Astrocyte (in vitro differentiated cells and primary cell): ENCODE measurements at regions not wholly inside any gene's neighbourhood (a gene's known extent, or its start where the extent isn't known, plus 50 kb on each side); places are given as distances from the start of the nearest gene placed in this dataset.

ENCODE experiments used
- DNase-seq: peaks from one replicate; pipeline ENCODE4 v3.0.0-alpha.2; 2010; ENCODE audit warnings: low read depth
- FAIRE-seq: peaks from 2 replicates; lab custom pipeline; 2011; peaks lifted over from hg19 to GRCh38; lab: Jason Lieb, UNC
- H2AFZ ChIP-seq: 2 replicates; pipeline ENCODE4 v1.6.0; 2012; ENCODE audit warnings: low read depth, low read length, inconsistent platforms
- H3K27ac ChIP-seq: 2 replicates; pipeline ENCODE4 v1.5.1; 2011; ENCODE audit warnings: low read depth, low read length, inconsistent platforms
- H3K27me3 ChIP-seq: 2 replicates; pipeline ENCODE4 v1.6.0; 2011; ENCODE audit warnings: low read length, inconsistent platforms; ENCODE audit not compliant: insufficient read depth
- H3K36me3 ChIP-seq: 2 replicates; pipeline ENCODE4 v1.5.1; 2011; ENCODE audit warnings: low read length, inconsistent platforms; ENCODE audit not compliant: insufficient read depth
- H3K4me1 ChIP-seq: 2 replicates; pipeline ENCODE4 v1.5.1; 2011; ENCODE audit warnings: low read length, inconsistent platforms; ENCODE audit not compliant: insufficient read depth
- H3K4me2 ChIP-seq: 2 replicates; pipeline ENCODE4 v1.6.0; 2012; ENCODE audit warnings: low read length, inconsistent platforms
- H3K4me3 ChIP-seq: 2 replicates; pipeline ENCODE4 v1.5.1; 2011; ENCODE audit warnings: low read depth, mild to moderate bottlenecking, low read length, inconsistent platforms; ENCODE audit not compliant: insufficient read depth
- H3K79me2 ChIP-seq: 2 replicates; pipeline ENCODE4 v1.6.0; 2012; ENCODE audit warnings: mild to moderate bottlenecking, low read length, inconsistent platforms; ENCODE audit not compliant: insufficient read depth
- H3K9ac ChIP-seq: 2 replicates; pipeline ENCODE4 v1.6.0; 2012; ENCODE audit warnings: mild to moderate bottlenecking, low read length, inconsistent platforms
- H3K9me3 ChIP-seq: 2 replicates; pipeline ENCODE4 v1.5.1; 2012; ENCODE audit warnings: low read depth, mild to moderate bottlenecking, low read length, inconsistent platforms; ENCODE audit not compliant: insufficient read depth
- H4K20me1 ChIP-seq: 2 replicates; pipeline ENCODE4 v1.6.0; 2012; ENCODE audit warnings: low read length, inconsistent platforms; ENCODE audit not compliant: insufficient read depth
- H3K27ac Mint-ChIP-seq: one replicate; pipeline ENCODE4 v1.8.0; 2021; ENCODE audit warnings: mild to moderate bottlenecking, mixed read lengths; ENCODE audit not compliant: unreplicated experiment
- H3K27me3 Mint-ChIP-seq: one replicate; pipeline ENCODE4 v1.8.0; 2021; ENCODE audit warnings: low read depth, mixed read lengths; ENCODE audit not compliant: unreplicated experiment
- H3K36me3 Mint-ChIP-seq: one replicate; pipeline ENCODE4 v1.8.0; 2021; ENCODE audit warnings: low read depth, mixed read lengths; ENCODE audit not compliant: unreplicated experiment
- H3K4me1 Mint-ChIP-seq: one replicate; pipeline ENCODE4 v1.8.0; 2021; ENCODE audit warnings: low read depth, mixed read lengths; ENCODE audit not compliant: unreplicated experiment
- H3K4me3 Mint-ChIP-seq: one replicate; pipeline ENCODE4 v1.8.0; 2021; ENCODE audit warnings: mild to moderate bottlenecking, moderate library complexity, mixed read lengths; ENCODE audit not compliant: unreplicated experiment
- H3K9me3 Mint-ChIP-seq: one replicate; pipeline ENCODE4 v1.8.0; 2021; ENCODE audit warnings: mild to moderate bottlenecking, mixed read lengths; ENCODE audit not compliant: unreplicated experiment
- CTCF ChIP-seq: IDR thresholded peaks from 2 replicates; pipeline ENCODE4 v1.5.1; 2011; ENCODE audit warnings: low read depth, mild to moderate bottlenecking, inconsistent platforms, low read length, moderate library complexity; ENCODE audit not compliant: insufficient read depth
- EZH2 ChIP-seq: IDR thresholded peaks from 2 replicates; pipeline ENCODE4 v1.6.1; 2012; ENCODE audit warnings: mild to moderate bottlenecking, low read length, inconsistent platforms; ENCODE audit not compliant: insufficient read depth

DNA sequence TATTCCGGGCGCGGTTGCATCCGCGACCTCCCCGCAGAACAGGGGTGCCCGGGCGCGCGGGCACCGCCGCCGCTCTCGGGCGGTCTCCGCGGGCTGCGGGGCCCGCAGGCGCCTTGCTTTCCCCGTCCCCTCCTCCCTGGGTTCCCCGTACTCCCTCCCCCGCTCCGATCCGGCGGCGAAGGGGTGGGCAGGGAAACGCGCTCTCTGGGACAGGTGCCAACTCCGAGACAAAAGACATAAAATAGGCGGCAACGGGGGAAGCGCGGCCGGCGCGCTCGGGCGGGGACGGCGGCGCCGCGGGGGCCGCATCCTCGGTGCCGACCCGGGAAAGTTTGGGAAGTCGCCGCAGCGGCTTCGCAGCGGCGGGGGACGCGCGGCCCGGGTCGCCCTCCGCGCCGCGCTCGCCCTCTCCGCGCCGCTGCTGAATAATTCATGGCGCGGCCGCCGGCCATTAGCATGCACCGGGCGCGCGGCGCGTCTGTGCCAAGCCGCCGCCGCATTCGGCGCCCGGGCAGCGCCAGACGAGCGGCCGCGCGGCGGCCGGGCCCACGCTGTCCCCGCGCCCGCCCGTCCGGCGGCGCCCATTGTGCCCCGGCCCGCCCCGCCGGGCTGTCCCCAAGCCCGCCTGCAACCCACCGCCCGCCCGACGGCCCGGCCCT lies 78.7 kb upstream of the PPARA start:
- peak overlapping the region; percentile 96 for H3K9ac ChIP-seq
- H3K4me3 ChIP-seq: peak overlapping the region; percentile 99
- H3K27me3 ChIP-seq: no peaks in the 10 kb centered on the region
- H3K27ac ChIP-seq: peak overlapping the region; percentile 90
- Mint-ChIP-seq H3K36me3 (no peaks in the 10 kb centered on the region), H3K4me3 (peak overlapping the region; percentile 71), H3K27ac (no peak overlapping the region), H3K27me3 (peaks cover 61% of the 10 kb centered on the region), H3K9me3 (no peaks in the 10 kb centered on the region), H3K4me1 (peaks cover 3% of the 10 kb centered on the region)
- peaks cover 43% of the 10 kb centered on the region for H4K20me1 ChIP-seq
- H3K79me2 ChIP-seq: peaks cover 93% of the 10 kb centered on the region
- DNase-seq (peak; percentile 90), FAIRE-seq (no peak)
- no peak overlapping the region for H2AFZ ChIP-seq
- H3K36me3 ChIP-seq: peaks cover 8% of the 10 kb centered on the region
- peak overlapping the region; percentile 94 for H3K4me2 ChIP-seq
- TF ChIP-seq CTCF (no peak), EZH2 (no peak)
- no peaks in the 10 kb centered on the region for H3K9me3 ChIP-seq
- peaks cover 50% of the 10 kb centered on the region for H3K4me1 ChIP-seq

DNA sequence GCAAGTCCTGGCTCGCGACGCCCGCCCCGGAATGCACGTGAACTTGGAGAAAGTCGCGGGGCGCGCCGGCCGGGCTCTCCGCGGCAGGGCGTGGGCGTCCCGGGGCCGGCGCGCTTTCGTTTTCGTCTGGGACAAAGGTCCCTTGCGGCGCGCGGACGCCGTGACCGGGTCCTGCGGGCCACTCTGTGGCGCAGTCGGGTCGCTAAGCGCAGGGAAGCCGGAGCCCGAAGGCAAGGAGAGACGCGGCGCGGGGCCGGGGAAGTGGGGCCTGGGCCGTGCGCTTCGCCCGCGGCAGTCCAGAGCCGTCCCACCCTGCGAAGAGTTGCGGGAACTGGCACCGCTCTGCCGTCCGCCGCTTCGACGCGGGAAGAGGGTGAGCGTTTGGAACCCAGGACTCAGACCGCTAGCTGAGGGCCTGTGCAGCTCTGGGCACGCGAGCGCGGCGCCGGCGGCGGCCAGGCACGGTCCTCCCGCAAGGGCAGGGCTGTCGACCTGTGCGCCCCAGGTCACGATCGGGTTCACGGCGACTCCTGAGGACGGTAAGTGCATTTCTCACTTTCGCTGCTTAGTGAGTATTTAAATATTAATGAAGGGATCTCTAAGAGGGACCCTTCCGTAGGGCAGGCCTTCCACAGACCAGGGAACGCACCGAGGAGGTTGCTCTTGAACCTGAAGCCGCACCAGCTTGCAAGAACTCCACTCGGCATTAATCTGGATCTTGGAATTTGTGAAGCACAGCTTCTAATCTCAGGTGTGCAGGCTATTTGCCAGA lies 78.0 kb upstream of the PPARA start:
- peaks cover 8% of the 10 kb centered on the region for H3K36me3 ChIP-seq
- no peak overlapping the region for H2AFZ ChIP-seq
- no peak for DNase-seq
- Mint-ChIP-seq H3K36me3 (no peaks in the 10 kb centered on the region), H3K4me1 (peaks cover 7% of the 10 kb centered on the region), H3K27me3 (peaks cover 61% of the 10 kb centered on the region), H3K4me3 (peak overlapping the region; percentile 71), H3K9me3 (no peaks in the 10 kb centered on the region), H3K27ac (no peak overlapping the region)
- TF ChIP-seq CTCF: no peak
- no peak for TF ChIP-seq EZH2
- FAIRE-seq: no peak
- no peaks in the 10 kb centered on the region for H3K9me3 ChIP-seq
- H3K9ac ChIP-seq: peak overlapping the region; percentile 96
- peaks cover 47% of the 10 kb centered on the region for H3K4me1 ChIP-seq
- no peaks in the 10 kb centered on the region for H3K27me3 ChIP-seq
- peak overlapping the region; percentile 99 for H3K4me3 ChIP-seq
- H3K79me2 ChIP-seq: peaks cover 93% of the 10 kb centered on the region
- H3K4me2 ChIP-seq: peak overlapping the region; percentile 94
- H3K27ac ChIP-seq: peak overlapping the region; percentile 90
- peaks cover 50% of the 10 kb centered on the region for H4K20me1 ChIP-seq
